Activated CD4-positive, alpha-beta T cell treated with anti-CD3 and anti-CD28 coated beads, Interleukin-2, amount 50 U/mL, for 16 hours (primary cell): ENCODE measurements at regions not wholly inside any gene's neighbourhood (a gene's known extent, or its start where the extent isn't known, plus 50 kb on each side); places are given as distances from the start of the nearest gene placed in this dataset.

Experiments
- DNase-seq: peaks from one replicate; pipeline ENCODE4 v3.0.0-alpha.2; 2020

- DNase-seq: no peak
Observed at GRCh38 chr6:154885214-154885613, 109.9 kb upstream of the TIAM2 start.

- no peak for DNase-seq
Observed at GRCh38 chr6:154886016-154886415, 109.1 kb upstream of the TIAM2 start.

GRCh38 chr6:154886471-154886870, 108.6 kb upstream of the TIAM2 start:
- no peak for DNase-seq

GRCh38 chr6:154887051-154887450, 108.1 kb upstream of the TIAM2 start:
- DNase-seq: no peak

GRCh38 chr6:154888421-154889295, 106.5 kb upstream of the TIAM2 start:
- no peak for DNase-seq

GRCh38 chr6:154890874-154891273, 104.2 kb upstream of the TIAM2 start:
- DNase-seq: no peak

GRCh38 chr6:154891901-154892300, 103.2 kb upstream of the TIAM2 start:
- DNase-seq: no peak

GRCh38 chr6:154893917-154894316, 101.2 kb upstream of the TIAM2 start:
- no peak for DNase-seq

- no peak for DNase-seq
Observed at GRCh38 chr6:154894902-154895301, 100.2 kb upstream of the TIAM2 start.

- DNase-seq: no peak
Observed at GRCh38 chr6:154895841-154896240, 99.3 kb upstream of the TIAM2 start.

GRCh38 chr6:154898821-154899220, 96.3 kb upstream of the TIAM2 start:
- no peak for DNase-seq

- no peak for DNase-seq
Observed at GRCh38 chr6:154899824-154900463, 95.2 kb upstream of the TIAM2 start.

- DNase-seq: no peak
Observed at GRCh38 chr6:154901876-154902552, 93.1 kb upstream of the TIAM2 start.

- no peak for DNase-seq
Observed at GRCh38 chr6:154907291-154907690, 87.8 kb upstream of the TIAM2 start.

GRCh38 chr6:154908723-154909122, 86.4 kb upstream of the TIAM2 start:
- peak; percentile 16 for DNase-seq

- no peak for DNase-seq
Observed at GRCh38 chr6:154909311-154909710, 85.8 kb upstream of the TIAM2 start.

- no peak for DNase-seq
Observed at GRCh38 chr6:154909821-154910220, 85.3 kb upstream of the TIAM2 start.

GRCh38 chr6:154914288-154914687, 80.8 kb upstream of the TIAM2 start:
- DNase-seq: no peak

GRCh38 chr6:154916857-154917256, 78.3 kb upstream of the TIAM2 start:
- no peak for DNase-seq

- no peak for DNase-seq
Observed at GRCh38 chr6:154917941-154918340, 77.2 kb upstream of the TIAM2 start.

- no peak for DNase-seq
Observed at GRCh38 chr6:154919806-154920205, 75.3 kb upstream of the TIAM2 start.

GRCh38 chr6:154920495-154921200, 74.5 kb upstream of the TIAM2 start:
- DNase-seq: no peak

GRCh38 chr6:154921482-154921881, 73.6 kb upstream of the TIAM2 start:
- no peak for DNase-seq
